GM19455 (cell line): ENCODE measurements at regions not wholly inside any gene's neighbourhood (a gene's known extent, or its start where the extent isn't known, plus 50 kb on each side); places are given as distances from the start of the nearest gene placed in this dataset.

Experiments used
- ATAC-seq: cut with Tn5 transposase; IDR thresholded peaks from one replicate; pipeline ENCODE4 v1.9.1; 2021; ENCODE audit not compliant: unreplicated experiment

DNA sequence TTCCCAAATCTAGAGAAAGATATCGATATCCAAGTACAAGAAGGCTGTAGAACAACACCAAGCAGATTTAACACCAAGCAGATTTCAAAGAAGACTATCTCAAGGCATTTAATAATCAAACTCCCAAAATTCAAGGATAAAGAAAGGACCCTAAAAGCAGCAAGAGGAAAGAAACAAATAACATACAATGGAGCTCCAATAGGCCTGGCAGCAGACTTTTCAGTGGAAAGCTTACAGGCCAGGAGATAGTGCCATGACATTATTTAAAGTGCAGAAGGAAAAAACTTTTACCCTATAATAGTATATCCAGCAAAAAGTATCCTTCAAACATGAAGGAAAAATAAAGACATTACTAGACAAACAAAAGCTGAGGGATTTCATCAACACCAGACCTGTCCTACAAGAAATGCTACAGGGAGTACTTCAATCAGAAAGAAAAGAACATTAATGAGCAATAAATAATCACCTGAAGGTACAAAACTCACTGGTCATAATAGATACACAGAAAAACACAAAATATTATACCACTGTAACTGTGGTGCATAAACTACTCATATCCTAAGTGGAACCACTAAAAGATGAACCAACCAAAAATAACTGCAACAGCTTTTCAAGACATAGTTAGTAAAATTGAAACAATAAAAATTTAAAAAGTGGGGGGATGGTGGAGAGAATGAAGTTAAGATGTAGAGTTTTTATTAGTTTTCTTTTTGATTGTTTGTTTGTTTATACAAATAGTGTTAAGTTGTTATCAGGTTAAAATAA lies 267.2 kb downstream of the AUH start:
- ATAC-seq, result no peak

DNA sequence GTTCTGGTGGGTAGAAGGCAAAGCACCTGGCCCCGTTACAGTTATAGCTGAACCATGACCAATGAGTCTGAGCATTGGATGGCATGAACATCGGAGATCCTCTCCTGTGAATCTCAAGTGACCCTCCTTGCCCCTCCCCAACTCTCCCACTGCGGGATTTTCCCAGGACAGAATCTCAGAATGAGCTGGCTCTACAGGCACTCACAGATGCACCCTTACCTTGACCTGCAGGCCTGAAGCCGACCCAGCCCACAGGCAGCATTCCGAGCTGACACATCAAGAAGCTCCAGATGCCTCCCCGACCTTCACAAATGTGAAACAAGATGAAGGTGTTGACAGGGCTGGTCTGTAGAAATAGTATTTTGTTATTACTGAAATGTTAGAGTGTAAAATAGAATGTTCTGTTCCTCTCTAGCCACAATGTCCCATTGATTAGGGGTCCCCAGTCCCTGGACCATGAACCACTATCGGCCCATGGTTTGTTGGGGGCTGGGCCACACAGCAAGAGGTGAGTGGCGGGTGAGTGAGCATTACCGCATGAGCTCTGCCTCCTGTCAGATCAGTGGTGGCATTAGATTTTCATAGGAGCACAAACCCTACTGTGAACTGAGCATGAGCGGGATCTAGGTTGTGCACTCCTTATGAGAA lies 263.4 kb downstream of the AUH start:
- no peak for ATAC-seq

DNA sequence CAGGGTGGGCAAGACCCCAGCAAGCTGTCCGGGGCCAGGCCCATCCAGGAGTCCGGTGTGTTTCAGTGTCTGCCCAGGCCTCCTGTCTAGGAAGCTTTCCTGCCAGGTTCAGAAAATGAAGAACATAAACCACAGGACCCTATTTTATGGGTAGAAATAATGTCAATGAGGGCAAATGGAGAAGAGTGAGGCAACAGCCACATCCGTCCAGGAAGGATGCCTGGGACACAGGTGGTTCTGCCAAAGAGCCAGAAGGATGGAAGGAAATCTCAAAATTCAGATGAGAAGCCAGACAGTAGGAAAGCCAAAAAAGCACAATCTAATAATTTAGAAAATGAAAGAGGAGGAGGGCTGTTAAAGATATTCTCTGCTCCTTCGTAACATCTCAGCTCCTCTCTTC lies 262.3 kb downstream of the AUH start:
- no peak for ATAC-seq

DNA sequence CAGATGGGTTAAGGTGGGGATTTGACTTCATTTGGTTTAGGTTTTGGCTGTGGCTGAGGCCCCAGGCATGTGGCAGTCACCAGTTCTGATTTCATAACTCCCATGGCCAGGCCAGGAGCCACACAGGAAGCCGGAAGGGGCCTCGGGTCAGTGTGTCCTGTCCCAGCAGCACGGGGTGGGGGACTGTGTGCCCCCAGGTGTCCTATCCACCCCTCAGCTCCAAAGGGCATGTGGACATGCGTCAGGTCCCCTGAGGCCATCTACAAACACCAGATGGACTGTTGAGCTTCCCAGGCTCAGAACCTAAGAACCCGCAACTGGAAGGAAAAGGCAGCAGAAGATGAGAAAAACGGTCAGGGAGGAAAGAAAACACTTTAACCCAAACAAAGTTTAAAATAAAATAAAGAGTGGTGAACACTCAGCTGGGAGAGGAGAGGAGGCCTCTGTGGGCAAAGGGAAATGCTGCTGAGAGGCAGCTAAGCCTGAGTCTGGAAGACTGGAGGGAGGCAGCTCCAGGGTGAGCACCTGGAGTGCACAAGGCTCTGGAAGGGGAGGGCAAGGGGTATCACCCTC lies 260.8 kb downstream of the AUH start:
- no peak for ATAC-seq

DNA sequence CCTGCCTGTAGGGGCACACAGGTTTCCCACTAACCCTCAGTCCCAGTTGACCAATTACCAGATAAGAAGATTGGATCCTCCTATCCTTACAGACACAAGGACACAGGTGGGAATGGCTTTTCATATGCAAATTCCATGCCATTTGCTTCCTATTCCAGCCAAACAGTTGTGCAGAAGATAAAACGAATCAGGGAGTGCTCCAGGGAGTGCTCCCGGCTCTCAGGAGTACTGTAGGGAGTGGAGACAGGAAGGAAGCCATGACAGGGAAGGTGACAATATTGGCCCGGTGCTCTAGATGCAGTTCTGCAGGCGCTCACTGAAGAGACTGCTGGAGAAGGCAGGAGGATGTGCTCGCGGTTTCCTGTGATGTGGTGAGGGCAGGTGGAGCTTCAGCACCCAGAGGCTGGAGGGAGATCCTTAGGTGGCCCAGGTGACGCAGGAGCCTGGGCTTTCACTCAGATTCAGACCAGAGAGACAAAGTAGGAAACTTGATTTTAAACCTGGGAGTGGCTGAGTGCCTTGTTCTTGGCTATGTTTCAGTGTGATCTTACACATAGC lies 260.0 kb downstream of the AUH start:
- ATAC-seq, result no peak

DNA sequence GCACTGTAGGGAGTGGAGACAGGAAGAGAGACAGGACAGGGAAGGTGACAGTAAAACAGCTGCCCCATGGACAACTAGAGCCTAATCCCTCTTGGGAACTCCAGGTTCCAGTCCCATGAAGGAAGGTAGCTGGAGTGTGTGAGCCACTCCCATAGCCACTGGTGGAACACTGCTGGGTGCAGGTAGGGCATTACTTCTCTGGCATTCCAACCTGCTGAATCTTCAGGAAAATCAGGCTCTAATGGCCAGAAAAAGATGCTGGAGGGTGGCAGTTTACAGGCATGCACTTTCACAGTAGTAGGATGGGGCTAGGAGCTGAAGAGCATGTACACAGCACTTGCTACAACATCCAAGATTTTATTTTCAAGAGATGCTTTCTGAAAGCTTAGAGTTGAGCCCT lies 259.4 kb downstream of the AUH start:
- ATAC-seq, result no peak

DNA sequence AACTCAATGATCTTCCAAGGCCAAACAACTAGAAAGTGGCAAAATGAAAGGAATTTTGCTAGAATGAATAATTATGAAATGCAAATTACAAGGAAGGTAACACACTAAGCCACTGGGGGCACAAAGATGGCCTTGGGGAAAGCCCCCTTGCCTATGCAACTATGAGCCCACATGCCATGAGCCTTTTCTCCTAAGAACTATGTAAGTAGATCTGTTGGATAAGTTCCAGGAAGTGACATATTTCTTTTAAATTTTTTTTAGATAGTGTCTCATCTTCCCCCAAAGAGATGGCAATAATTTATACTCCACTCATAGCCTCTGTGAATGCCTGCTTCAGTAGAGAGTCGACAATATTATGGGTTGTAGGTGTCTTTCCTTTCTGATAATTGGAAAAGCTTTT lies 257.8 kb downstream of the AUH start:
- no peak for ATAC-seq

DNA sequence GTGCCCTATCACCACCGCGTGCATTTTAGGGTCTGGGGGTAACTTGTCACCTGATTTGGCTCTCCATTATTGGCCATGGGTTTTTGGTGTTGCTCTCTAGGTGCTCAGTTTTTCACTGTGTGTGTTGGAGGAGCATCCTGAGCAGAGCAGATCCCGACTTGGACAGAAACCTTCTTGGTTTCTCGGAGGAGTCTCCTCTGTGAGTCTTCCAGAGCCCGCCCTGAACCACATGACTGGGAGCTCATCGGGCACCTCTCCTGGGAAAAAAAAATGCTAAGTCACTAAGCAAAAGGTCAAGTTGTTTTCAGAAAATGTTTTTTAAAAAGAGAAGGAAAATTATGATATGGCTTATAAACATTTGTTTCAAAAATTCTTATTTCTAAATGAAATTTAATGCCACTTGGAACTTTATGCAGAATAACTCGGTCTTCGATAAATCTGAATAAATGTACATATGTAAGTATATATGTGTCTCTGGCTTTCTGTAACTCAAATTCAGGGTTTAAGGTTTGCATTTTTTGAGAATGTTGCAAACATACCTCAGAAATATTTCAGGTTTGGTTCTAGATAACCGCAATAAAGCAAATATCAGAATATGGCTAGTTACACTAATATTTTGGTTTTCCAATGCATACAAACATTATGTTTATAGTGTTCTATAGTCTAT lies 255.2 kb downstream of the AUH start:
- no peak for ATAC-seq

DNA sequence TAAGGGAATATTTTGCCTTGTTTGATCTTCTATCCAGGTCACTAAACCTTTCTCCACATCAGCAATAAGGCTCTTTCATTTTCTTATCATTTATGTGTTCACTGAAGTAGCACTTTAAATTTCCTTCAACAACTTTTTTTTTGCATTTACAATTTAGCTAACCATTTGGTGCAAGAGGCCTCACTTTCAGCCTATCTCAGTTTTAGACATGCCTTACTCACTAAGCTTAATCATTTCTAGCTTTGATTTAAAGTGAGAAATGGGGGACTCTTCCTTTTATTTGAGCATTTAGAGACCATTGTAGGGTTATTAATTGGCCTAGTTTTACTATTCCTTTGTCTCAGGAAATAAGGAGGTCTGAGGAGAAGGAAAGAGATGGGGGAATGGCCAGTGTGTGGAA lies 250.5 kb downstream of the AUH start:
- ATAC-seq, result no peak

DNA sequence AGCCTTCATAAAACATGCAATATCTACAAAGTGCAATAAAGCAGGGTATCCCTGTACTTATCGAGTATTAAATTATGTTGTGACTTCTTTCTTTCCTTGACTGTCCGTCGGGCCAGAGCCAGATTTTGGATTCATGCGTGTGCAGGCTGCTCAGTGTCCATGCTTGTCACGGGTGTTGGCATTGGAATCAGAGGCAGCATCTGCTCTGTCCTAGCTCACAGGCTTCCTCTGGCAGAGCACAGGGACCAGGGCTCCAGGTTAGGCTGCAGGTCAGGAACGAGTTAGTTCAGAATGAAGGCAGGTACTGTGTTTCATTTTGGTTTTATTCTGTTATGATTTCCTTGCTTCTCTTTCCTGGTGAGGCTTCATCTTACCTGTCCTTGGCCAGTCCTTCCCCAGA lies 249.8 kb downstream of the AUH start:
- ATAC-seq, result no peak

DNA sequence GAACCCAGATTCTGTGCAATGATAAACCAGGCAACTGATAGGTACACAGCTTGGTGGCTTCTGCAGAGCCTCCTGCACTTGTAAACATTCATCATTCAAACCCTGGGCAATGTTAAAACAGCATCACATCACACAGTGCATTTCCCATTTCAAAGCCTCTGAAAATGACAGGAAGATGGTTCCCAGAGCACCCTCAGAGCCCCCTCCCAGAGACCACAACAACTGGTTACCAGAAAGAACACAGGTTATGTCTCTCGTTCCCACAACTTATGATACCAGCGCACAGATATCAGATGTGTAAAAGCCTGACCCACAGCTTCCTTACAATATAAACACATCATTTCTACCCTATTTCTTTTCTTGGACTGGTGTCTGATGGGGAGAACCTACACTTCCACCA lies 248.7 kb downstream of the AUH start:
- ATAC-seq, result no peak

DNA sequence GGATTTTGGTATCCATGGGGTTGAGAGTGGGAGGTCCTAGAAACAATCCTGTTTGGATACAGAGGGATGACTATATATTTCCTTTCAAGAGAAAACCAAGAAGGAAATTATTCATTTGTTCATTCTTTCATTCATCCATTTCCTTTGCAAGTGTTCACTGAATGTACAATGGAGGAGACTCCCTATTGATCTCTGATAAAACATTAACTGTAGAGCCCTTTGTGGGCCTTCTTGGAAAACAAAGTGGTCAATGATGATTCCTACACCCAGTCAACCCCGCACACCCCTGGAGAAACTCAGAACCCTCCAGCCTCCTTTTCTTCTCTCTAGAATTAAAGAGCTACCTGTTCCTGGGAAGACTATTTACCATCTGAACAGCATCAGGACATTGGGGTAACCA lies 247.3 kb downstream of the AUH start:
- no peak for ATAC-seq

DNA sequence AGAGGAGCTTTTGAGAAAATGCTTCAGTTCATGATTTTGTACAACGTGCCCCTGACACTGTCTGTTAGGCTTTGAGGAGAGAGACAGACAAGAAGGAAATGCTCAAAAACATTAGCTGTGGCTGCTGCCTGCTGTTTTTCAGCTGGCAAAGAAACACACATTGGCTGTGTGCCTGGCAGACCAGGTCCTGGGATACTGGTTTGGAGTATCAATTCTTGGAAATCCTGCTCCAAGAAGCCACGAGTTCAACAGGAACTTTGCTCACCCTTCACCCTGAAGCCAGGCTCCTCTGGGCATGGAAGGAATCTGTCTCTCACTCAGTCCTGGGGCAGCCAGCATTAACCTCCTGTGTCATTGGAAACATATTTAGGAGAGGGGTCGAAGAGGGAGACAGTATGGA lies 245.5 kb downstream of the AUH start:
- no peak for ATAC-seq

DNA sequence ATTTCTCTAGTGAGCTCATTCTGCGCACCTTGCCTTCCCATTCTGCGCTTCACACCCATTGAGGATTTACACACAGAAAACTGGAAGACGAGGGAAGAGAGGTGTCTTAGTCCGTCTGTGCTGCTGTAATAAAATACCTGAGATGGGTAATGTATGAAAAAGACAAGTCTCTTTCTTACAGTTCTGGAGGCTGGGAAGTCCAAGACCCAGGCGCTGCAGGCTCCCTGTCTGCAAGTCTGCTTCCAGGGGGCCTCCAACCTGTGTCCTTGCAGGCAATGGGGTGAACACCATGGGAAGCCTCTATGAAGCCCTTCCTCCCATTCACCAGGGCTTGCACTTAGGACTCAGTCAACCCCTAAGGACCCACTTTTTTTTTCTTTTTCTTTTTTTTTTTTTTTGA lies 245.0 kb downstream of the AUH start:
- no peak for ATAC-seq

DNA sequence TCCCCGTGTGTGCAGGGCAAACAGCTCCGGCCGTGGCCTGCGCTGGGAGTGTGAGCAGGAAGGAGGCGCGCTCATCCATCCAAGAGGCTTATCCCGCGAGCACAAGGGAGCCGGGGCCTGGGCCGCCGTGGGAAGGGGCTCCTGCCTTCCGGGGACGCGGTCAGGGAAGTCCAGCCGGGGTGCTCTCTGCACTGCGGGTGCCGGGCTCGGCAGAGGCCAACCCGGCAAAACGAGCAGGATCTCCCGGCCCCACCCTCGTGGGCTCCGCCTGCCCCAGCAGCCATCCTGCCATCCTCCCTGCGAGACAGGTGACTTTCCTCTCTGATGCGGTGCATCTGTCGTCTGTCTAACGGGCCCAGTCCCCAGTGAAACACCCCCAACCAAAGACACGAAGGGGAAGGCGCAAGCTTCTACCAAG lies 244.2 kb downstream of the AUH start:
- ATAC-seq, result no peak

DNA sequence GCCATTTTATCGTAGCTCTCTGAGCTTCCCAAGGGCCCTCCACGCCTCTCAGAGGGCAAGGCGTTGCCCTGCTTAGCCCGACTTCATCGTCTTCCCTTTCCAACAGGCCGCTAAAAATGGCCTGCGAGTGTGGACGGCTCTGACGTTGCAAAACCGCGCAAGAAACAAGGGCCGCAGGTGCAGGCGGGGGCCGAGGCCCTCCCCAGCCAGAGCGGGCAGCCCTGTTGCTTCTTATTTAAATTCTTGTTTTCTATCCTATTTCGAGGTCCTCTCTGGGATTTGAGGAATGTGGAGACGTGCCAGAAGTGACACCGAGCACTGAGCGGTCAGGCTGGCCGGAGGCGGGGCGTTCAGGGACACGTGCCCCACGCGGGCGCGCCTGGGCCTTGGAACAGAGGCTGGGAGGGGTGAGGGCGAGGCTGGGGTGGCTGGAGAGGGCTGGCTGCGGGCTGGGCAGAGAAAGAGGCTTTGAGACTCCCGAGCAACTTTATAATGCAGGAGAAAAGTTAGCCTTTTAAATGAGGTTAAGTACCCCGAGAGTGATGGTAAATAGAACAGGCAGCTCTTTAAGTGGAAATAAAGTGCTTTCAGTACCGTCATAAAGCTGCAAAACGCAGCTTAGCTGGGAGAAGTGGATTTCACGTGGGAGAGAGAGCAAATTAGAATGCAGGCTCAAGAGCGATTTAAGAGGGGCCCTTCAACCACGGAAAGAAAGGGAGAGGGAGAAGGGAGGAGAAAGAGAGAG lies 243.6 kb downstream of the AUH start:
- no peak for ATAC-seq

DNA sequence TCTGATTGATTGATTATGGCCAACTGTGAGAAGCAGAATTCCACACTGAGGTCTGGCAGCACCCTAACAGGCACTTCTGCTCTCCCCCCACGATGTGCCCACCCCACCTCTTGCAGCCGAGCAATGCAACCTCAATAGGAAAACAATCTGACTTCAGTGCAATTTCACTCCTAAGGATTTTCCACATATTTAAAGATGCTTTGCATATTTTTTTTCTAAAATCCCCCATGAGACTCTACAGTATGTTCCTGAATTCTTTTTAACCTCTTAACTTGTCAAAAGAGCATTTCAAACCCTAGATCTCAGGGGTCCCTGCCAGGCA lies 243.1 kb downstream of the AUH start:
- no peak for ATAC-seq

DNA sequence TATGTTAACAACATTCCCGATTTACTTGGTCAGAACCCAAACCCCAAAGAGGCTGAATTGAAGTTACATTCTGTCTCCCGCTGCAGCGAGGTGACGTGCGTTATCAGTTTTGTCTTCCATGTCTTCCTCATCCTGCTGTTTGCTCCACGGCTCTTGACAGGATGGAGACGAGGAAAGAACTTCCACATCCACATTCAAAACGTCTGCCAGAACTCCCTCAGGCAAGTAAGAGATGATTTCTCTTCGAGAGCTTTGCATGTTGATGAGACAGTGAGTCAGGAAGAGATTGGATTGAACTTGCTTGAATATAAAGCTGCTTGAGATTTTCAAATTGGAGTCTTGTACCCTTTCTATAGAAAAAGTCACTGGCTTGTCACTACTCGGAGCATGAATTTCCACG lies 242.6 kb downstream of the AUH start:
- ATAC-seq, result no peak

DNA sequence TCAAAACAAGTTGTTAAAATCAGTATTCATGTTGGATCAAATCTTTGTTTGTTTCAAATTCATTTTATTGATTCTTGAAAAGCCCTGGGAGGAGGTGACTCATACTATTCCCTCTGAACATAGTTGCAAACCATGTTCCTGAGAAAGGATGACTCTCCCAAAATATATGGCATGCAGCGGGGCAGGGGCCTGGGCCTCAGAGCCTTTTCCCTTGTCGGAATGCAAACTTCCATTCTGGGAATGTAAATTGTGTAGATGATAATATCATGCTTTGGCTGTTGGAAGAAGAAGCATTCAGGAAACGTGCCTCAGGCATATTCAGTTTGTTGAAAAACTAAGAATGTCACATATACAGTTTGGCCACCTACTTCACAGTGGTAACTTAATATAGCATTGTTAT lies 242.0 kb downstream of the AUH start:
- no peak for ATAC-seq

DNA sequence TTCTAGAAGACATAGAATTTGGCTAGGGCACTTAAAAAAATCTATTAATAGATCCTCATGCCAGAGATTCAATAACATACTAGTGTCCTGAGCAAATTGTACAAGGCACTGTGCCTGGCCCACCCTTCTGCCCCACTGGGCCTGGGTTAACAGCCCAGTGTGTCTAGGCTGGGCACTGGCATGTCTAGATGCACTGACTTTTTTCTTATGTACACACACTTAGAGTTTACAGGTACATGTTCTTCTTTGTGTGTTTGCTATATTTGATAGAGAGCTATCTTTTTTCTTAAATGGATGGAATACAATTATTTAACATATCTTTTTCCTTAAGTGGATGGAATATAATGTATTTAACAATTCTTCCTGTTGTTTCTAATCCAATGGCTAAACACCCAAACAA lies 241.5 kb downstream of the AUH start:
- no peak for ATAC-seq

DNA sequence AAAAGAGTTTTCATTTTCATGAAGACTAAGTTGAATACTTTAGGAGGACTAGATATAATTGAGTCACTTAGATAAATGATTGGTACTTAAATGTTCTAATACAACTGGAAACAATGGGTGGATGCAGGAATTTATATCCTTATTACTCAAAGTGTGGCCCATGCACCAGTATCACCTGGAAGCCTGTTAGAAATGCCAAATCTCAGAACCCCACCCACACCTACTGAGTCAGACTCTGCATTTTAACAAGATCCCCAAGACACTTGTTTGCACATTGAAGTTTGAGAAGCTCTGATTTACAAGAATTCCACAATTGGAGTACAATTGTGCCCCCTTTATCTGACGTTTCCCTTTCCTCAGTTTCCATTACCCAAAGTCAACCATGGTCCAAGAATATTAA lies 239.0 kb downstream of the AUH start:
- ATAC-seq, result no peak
